Large intestine (tissue), 3 donors: ENCODE measurements at regions not wholly inside any gene's neighbourhood (a gene's known extent, or its start where the extent isn't known, plus 50 kb on each side); places are given as distances from the start of the nearest gene placed in this dataset.
A peak's percentile ranks its signal among the peaks of the same experiment; 100 is the strongest.
"Not testable (repeated sequence)": the region's sequence is repeated elsewhere in the genome, so short reads cannot be mapped to it uniquely, and the experiment has no call there.

Experiments used
- DNase-seq, 2 donors: peaks; one replicate each; pipeline versions ENCODE4 v3.0.0 to v3.0.0-alpha.2; 2013
- H3K27ac ChIP-seq: one replicate; pipeline ENCODE4 v1.5.1; 2013; ENCODE audit warnings: low read length
- H3K27me3 ChIP-seq: 2 replicates; pipeline ENCODE4 v1.6.1; 2013; ENCODE audit warnings: low read length; ENCODE audit not compliant: control insufficient read depth, insufficient read depth
- H3K36me3 ChIP-seq: 2 replicates; pipeline ENCODE4 v1.6.1; 2013; ENCODE audit warnings: low read length; ENCODE audit not compliant: control insufficient read depth, insufficient read depth
- H3K4me1 ChIP-seq: one replicate; pipeline ENCODE4 v1.6.1; 2013; ENCODE audit warnings: low read length; ENCODE audit not compliant: control insufficient read depth, insufficient read depth
- H3K4me3 ChIP-seq: one replicate; pipeline ENCODE4 v1.5.1; 2013; ENCODE audit warnings: low read length
- H3K9me3 ChIP-seq: one replicate; pipeline ENCODE4 v1.6.1; 2013; ENCODE audit warnings: mild to moderate bottlenecking, low read depth, low read length, moderate library complexity; ENCODE audit not compliant: control insufficient read depth
- WGBS: methylation state at CpG from one replicate; pipeline ENCODE4 v1.1.5; 2013; ENCODE audit warnings: low lambda C conversion rate; ENCODE audit not compliant: insufficient coverage; 5-methylcytosine and 5-hydroxymethylcytosine counted together

- not testable (repeated sequence) for H3K9me3 ChIP-seq, H3K4me3 ChIP-seq, H3K36me3 ChIP-seq, H3K27me3 ChIP-seq, H3K27ac ChIP-seq, H3K4me1 ChIP-seq, DNase-seq
- WGBS: no CpG with 5 or more reads among the region's 6 CpGs
These were observed 211.3 kb downstream of the SPATA31A1 start for GRCh38 chr9:39566782-39567181.

- not testable (repeated sequence) for H3K9me3 ChIP-seq
- WGBS: no CpG with 5 or more reads among the region's 1 CpG
These were observed 211.9 kb downstream of the SPATA31A1 start for GRCh38 chr9:39567396-39567795.

GRCh38 chr9:39568900-39569299 is 213.4 kb downstream of the SPATA31A1 start:
- WGBS: no CpG with 5 or more reads among the region's 2 CpGs
- H3K9me3 ChIP-seq, DNase-seq, H3K27ac ChIP-seq, H3K36me3 ChIP-seq, H3K4me1 ChIP-seq, H3K4me3 ChIP-seq, H3K27me3 ChIP-seq: not testable (repeated sequence)

More at GRCh38 chr9:39567396-39567795, 211.9 kb downstream of the SPATA31A1 start:
- not testable (repeated sequence) for H3K4me1 ChIP-seq, H3K4me3 ChIP-seq, H3K27me3 ChIP-seq, H3K27ac ChIP-seq, H3K36me3 ChIP-seq, DNase-seq

GRCh38 chr9:39573024-39574022 is 217.9 kb downstream of the SPATA31A1 start:
- H3K9me3 ChIP-seq, H3K27me3 ChIP-seq, H3K27ac ChIP-seq, H3K4me1 ChIP-seq, DNase-seq, H3K36me3 ChIP-seq, H3K4me3 ChIP-seq: not testable (repeated sequence)
- no CpG with 5 or more reads among the region's 10 CpGs for WGBS

- H3K27ac ChIP-seq, H3K4me1 ChIP-seq, DNase-seq, H3K36me3 ChIP-seq, H3K9me3 ChIP-seq, H3K27me3 ChIP-seq, H3K4me3 ChIP-seq: not testable (repeated sequence)
- WGBS: no CpG with 5 or more reads among the region's 4 CpGs
These were observed 223.5 kb downstream of the SPATA31A1 start for GRCh38 chr9:39579000-39579399.

- H3K4me1 ChIP-seq: not testable (repeated sequence)
These were observed 225.8 kb downstream of the SPATA31A1 start for GRCh38 chr9:39581296-39581695.

GRCh38 chr9:39582677-39583412 is 227.4 kb downstream of the SPATA31A1 start:
- not testable (repeated sequence) for H3K27ac ChIP-seq, H3K36me3 ChIP-seq, H3K4me1 ChIP-seq, H3K27me3 ChIP-seq, DNase-seq, H3K9me3 ChIP-seq, H3K4me3 ChIP-seq
- no CpG with 5 or more reads among the region's 1 CpG for WGBS

More at GRCh38 chr9:39581296-39581695, 225.8 kb downstream of the SPATA31A1 start:
- no CpG with 5 or more reads among the region's 3 CpGs for WGBS
- H3K27ac ChIP-seq, H3K9me3 ChIP-seq, H3K27me3 ChIP-seq, H3K36me3 ChIP-seq, DNase-seq, H3K4me3 ChIP-seq: not testable (repeated sequence)

- not testable (repeated sequence) for DNase-seq, H3K36me3 ChIP-seq, H3K27ac ChIP-seq, H3K9me3 ChIP-seq, H3K4me1 ChIP-seq, H3K4me3 ChIP-seq, H3K27me3 ChIP-seq
These were observed 227.9 kb downstream of the SPATA31A1 start for GRCh38 chr9:39583413-39583747.

- WGBS: 83% methylated on average over 1 of the region's 7 CpGs
- DNase-seq, H3K36me3 ChIP-seq: not testable (repeated sequence)
These were observed 229.8 kb downstream of the SPATA31A1 start for GRCh38 chr9:39585233-39585632.

GRCh38 chr9:39587844-39588499 is 232.5 kb downstream of the SPATA31A1 start:
- Histone ChIP-seq H3K4me1 (no peaks in the 10 kb centered on the region), H3K27me3 (no peaks in the 10 kb centered on the region), H3K9me3 (no peaks in the 10 kb centered on the region), H3K4me3 (no peak overlapping the region), H3K36me3 (no peaks in the 10 kb centered on the region), H3K27ac (no peak overlapping the region)
- whole genome bisulfite sequencing: 100% methylated on average over 3 of the region's 3 CpGs
- DNase-seq: peak in 1 of 2 donors; percentile 2

More at GRCh38 chr9:39585233-39585632, 229.8 kb downstream of the SPATA31A1 start:
- not testable (repeated sequence) for H3K9me3 ChIP-seq, H3K27ac ChIP-seq, H3K4me3 ChIP-seq, H3K4me1 ChIP-seq, H3K27me3 ChIP-seq
